Prostate gland (tissue), 2 donors: ENCODE measurements at regions not wholly inside any gene's neighbourhood (a gene's known extent, or its start where the extent isn't known, plus 50 kb on each side); places are given as distances from the start of the nearest gene placed in this dataset.
"Not testable (repeated sequence)": the region's sequence is repeated elsewhere in the genome, so short reads cannot be mapped to it uniquely, and the experiment has no call there.

Experiments used
- DNase-seq: peaks from one replicate; pipeline ENCODE4 v3.0.0-alpha.2; 2019; ENCODE audit warnings: low spot score
- H3K27ac ChIP-seq, 2 donors: fragments of 200-600 bp; sonication (generic); 2 replicates each; pipeline ENCODE4 v1.5.1; 2017 to 2019
- H3K27me3 ChIP-seq: fragments of 200-600 bp; sonication (generic); replicated peaks from 2 replicates; pipeline ENCODE4 v1.5.1; 2019; ENCODE audit not compliant: insufficient read depth
- H3K36me3 ChIP-seq, 2 donors: fragments of 200-600 bp; sonication (generic); 1 replicate in 1 of 2; 2 replicates in 1 of 2; pipeline versions ENCODE4 v1.5.1 to v1.8.1; 2017 to 2019
- H3K4me1 ChIP-seq: fragments of 200-600 bp; sonication (generic); replicated peaks from 2 replicates; pipeline ENCODE4 v1.5.1; 2019
- H3K4me3 ChIP-seq, 2 donors: fragments of 200-600 bp; sonication (generic); 2 replicates each; pipeline ENCODE4 v1.5.1; 2017 to 2019
- H3K9me3 ChIP-seq: fragments of 200-600 bp; sonication (generic); 2 replicates; pipeline ENCODE4 v1.5.1; 2017
- POLR2A ChIP-seq: fragments of 450-650 bp; IDR thresholded peaks from one replicate; pipeline ENCODE4 v1.6.1; 2016; ENCODE audit warnings: antibody characterized with exemption, mild to moderate bottlenecking
- POLR2AphosphoS5 ChIP-seq: sonication (generic); formaldehyde crosslinking; IDR thresholded peaks from one replicate; pipeline ENCODE4 v1.6.1; 2017; ENCODE audit warnings: antibody characterized with exemption
- WGBS: methylation state at CpG from one replicate; pipeline ENCODE4 v1.1.5; 2018; 5-methylcytosine and 5-hydroxymethylcytosine counted together
- intact Hi-C: fragments of 100-400 bp; cut with DNase I; formaldehyde crosslinking; loops from one replicate; pipeline ENCODE4 v1.14.2; 2022
- TF ChIP-seq, protein P1 (sequence below), 4 experiments: fragments of 200-600 bp in 2 of 4; fragments of 450-650 bp in 2 of 4; sonication (generic) in 2 of 4; IDR thresholded peaks; 1 replicate in 3 of 4; 2 replicates in 1 of 4; pipeline ENCODE4 v1.5.1; 2016 to 2019; ENCODE audit warnings: antibody characterized with exemption in 4 of 4, mild to moderate bottlenecking in 2 of 4, moderate library complexity in 2 of 4

DNA sequence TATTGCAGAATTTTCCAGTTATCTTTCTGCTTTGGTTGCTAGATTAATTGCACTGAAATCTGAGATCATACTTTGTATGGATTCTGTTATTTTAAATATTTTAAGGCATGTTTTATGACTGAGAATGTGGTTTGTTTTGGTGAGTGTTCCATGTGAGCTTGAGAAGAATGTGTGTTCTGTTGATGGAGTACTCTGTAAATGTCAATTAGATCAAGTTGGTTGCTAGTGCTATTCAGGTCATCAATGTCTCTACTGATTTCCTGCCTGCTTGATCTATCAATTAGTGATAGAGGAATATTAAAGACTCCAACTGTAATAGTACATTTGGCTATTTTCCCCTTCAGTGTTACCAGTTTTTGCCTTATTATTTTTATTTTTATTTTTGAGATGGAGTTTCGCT, 64.3 kb upstream of the SHANK2 start:
- no peaks in the 10 kb centered on the region for H3K4me1 ChIP-seq
- H3K9me3 ChIP-seq = no peaks in the 10 kb centered on the region
- H3K27ac ChIP-seq = no peak overlapping the region
- no peaks in the 10 kb centered on the region for H3K36me3 ChIP-seq
- H3K4me3 ChIP-seq = no peak overlapping the region
- 96% methylated on average over 1 of the region's 1 CpG for WGBS
- no peak for TF ChIP-seq POLR2AphosphoS5
- intact Hi-C loops = no loop called here
- no peaks in the 10 kb centered on the region for H3K27me3 ChIP-seq
- no peak for DNase-seq

DNA sequence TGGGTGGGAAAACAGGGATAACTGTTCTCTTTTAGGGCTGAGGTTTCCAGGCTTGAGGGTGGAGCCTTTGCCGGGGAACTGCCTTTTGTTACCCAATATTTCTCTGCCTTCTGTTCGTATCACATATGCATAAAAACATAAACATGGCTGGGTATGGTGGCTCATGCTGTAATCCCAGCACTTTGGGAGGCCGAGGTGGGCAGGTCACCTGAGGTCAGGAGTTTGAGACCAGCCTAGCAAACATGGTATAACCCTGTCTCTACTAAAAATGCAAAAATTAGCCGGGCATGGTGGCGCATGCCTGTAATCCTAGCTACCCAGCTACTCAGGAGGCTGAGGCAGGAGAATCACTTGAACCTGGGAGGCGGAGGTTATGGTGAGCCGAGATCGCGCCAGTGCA, 60.2 kb upstream of the SHANK2 start:
- intact Hi-C loops, H3K9me3 ChIP-seq, H3K36me3 ChIP-seq, DNase-seq, H3K4me1 ChIP-seq, H3K27ac ChIP-seq, H3K27me3 ChIP-seq, H3K4me3 ChIP-seq: not testable (repeated sequence)
- WGBS = 79% methylated on average over 9 of the region's 9 CpGs

DNA sequence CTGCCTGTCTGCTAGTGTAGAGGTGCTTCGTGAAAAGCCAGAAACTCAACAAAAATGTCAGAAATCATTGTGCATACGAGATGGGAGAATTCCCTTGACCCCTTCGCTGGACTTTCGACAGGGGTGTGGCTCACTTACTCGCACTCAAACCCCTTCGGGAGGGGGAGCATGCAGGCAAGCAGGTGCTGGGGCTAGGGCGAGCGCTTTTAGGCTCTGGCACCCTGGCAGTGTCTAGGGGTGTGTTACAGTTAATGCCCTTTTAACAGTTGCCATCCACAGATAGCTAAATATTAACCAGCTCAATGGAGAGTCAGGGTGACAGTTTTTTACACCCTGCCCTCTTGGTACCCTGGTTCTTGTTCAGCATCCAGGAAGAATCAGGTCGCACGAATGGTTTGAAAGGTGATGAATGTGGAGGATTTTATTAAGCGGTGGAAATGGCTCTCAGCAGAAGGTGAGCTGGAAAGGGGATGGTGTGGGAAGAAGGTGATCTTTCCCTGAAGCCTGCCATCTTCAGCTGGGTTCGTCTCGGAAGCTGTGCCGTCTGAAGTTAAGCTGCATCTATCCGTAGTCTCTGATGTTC, 59.6 kb upstream of the SHANK2 start:
- no peaks in the 10 kb centered on the region for H3K27me3 ChIP-seq
- H3K4me3 ChIP-seq = no peak overlapping the region
- 88% methylated on average over 15 of the region's 15 CpGs for WGBS
- H3K36me3 ChIP-seq = no peaks in the 10 kb centered on the region
- H3K9me3 ChIP-seq = no peaks in the 10 kb centered on the region
- no peak for DNase-seq
- intact Hi-C loops = no loop called here
- H3K27ac ChIP-seq = no peak overlapping the region
- no peak for TF ChIP-seq POLR2A
- TF ChIP-seq, protein P1, sequence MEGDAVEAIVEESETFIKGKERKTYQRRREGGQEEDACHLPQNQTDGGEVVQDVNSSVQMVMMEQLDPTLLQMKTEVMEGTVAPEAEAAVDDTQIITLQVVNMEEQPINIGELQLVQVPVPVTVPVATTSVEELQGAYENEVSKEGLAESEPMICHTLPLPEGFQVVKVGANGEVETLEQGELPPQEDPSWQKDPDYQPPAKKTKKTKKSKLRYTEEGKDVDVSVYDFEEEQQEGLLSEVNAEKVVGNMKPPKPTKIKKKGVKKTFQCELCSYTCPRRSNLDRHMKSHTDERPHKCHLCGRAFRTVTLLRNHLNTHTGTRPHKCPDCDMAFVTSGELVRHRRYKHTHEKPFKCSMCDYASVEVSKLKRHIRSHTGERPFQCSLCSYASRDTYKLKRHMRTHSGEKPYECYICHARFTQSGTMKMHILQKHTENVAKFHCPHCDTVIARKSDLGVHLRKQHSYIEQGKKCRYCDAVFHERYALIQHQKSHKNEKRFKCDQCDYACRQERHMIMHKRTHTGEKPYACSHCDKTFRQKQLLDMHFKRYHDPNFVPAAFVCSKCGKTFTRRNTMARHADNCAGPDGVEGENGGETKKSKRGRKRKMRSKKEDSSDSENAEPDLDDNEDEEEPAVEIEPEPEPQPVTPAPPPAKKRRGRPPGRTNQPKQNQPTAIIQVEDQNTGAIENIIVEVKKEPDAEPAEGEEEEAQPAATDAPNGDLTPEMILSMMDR (IDR thresholded peaks at IDR 0.05) = no peak
- TF ChIP-seq POLR2AphosphoS5 = no peak
- H3K4me1 ChIP-seq = no peaks in the 10 kb centered on the region

DNA sequence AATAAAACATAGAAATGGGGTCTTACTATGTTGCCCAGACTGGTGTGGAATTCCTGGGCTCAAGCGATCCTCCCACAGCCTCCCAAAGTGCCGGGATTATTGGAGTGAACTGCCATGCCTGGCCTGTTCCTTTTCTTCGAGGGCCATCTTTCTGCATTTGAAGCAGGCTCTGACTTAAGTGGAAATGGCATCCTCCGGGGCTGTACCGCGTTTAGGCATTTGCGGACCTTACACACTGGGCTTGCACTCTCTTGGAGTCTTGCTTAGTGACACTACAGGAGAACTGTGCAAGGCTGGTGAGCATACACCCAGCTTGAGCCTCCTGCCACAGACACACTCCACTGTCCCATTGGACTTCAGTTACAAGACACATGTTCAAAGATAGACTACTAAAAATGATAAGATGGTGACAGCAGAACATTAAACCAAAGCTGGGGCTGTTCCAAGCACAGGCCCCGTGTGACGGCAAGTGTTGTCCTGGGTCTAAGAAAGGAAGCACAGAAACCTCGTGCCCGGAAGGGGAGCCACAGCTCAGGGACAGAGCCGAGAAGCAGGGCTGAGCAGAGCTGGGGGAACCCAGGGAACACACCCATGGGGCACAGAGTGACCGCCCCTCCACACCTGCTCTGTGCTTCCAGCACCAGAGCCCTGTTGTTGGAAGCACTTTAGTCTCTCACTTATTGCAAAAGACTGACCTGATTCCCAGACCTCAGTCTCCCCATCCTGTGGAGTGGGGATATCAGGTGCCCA, 59.0 kb upstream of the SHANK2 start:
- Histone ChIP-seq H3K27me3 (no peaks in the 10 kb centered on the region), H3K4me3 (no peak overlapping the region), H3K27ac (no peak overlapping the region), H3K4me1 (no peaks in the 10 kb centered on the region), H3K9me3 (no peaks in the 10 kb centered on the region), H3K36me3 (no peaks in the 10 kb centered on the region)
- intact Hi-C loops = no loop called here
- WGBS = 89% methylated on average over 13 of the region's 13 CpGs
- no peak for DNase-seq
- TF ChIP-seq POLR2AphosphoS5 = no peak
- no peak for TF ChIP-seq POLR2A
- TF ChIP-seq, protein P1 (IDR thresholded peaks at IDR 0.05) = no peak

DNA sequence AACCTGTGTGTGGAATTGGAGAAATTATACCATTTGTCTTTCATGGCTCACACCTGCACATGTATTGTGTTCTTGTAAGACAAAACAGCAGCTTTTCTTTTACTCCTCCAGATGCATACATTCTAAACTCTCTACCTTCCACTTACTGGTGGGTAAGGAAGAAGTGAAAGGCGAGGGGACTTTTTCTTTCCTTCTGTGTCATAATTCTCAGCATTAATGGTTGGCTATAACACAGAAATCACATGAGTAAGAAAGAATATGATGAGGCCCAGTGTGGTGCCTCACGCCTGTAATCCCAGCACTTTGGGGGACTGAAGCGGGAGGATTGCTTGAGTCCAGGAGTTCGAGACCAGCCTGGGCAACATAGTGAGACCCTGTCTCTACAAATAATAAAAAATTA, 57.8 kb upstream of the SHANK2 start:
- no peak for DNase-seq
- H3K9me3 ChIP-seq = no peaks in the 10 kb centered on the region
- H3K4me3 ChIP-seq = no peak overlapping the region
- H3K36me3 ChIP-seq = no peaks in the 10 kb centered on the region
- TF ChIP-seq, protein P1 (IDR thresholded peaks at IDR 0.05) = no peak
- no peak for TF ChIP-seq POLR2AphosphoS5
- TF ChIP-seq POLR2A = no peak
- H3K4me1 ChIP-seq = no peaks in the 10 kb centered on the region
- intact Hi-C loops = no loop called here
- 96% methylated on average over 4 of the region's 4 CpGs for WGBS
- no peak overlapping the region for H3K27ac ChIP-seq
- no peaks in the 10 kb centered on the region for H3K27me3 ChIP-seq

DNA sequence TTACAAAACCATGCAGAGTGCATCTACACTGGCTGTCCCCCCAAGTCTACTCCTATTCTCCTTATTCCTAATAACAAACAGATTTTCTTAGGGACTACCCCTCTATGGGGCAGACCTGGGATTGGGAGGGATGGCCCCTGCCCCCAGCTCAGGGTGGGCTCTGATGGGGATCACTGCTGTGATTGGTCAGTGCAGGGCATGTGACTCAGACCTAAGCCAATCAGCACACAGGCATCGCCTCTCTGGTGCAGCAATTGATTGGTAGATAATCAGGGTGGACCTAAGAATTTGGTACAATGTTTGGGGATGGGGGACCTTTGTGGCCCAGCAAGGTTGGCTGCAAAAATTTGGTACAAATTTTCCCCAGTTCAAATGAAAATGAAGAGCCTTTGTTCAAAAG, 57.2 kb upstream of the SHANK2 start:
- Histone ChIP-seq H3K27me3 (no peaks in the 10 kb centered on the region), H3K4me1 (no peaks in the 10 kb centered on the region), H3K36me3 (no peaks in the 10 kb centered on the region), H3K9me3 (no peaks in the 10 kb centered on the region), H3K4me3 (no peak overlapping the region), H3K27ac (no peak overlapping the region)
- no peak for TF ChIP-seq POLR2AphosphoS5
- TF ChIP-seq POLR2A = no peak
- TF ChIP-seq, protein P1 (IDR thresholded peaks at IDR 0.05) = no peak
- no peak for DNase-seq
- 100% methylated on average over 1 of the region's 1 CpG for WGBS
- intact Hi-C loops = no loop called here
